ENCODE measurements at regions not wholly inside any gene's neighbourhood (a gene's known extent, or its start where the extent isn't known, plus 50 kb on each side); places are given as distances from the start of the nearest gene placed in this dataset.

DNA sequence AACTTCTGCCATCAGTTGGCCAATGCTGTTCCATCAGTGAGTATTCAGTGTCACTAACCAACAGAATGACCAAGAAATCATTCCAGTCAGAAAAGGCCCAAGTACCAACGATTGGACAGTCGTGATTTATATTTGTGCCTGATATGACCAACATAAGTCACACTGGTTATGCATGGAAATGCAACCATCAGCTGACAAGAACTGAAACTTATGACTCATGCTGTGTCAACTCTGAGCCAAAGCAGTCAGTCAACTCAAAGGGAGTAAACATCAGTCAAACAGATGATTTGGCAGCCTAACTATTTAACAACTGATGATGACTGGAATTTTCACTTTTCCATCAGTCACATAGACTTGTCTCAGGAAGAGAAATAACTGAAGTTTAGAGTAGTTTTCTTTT, 142.4 kb downstream of the ANXA2 start (continued):
- TF ChIP-seq, protein P1, sequence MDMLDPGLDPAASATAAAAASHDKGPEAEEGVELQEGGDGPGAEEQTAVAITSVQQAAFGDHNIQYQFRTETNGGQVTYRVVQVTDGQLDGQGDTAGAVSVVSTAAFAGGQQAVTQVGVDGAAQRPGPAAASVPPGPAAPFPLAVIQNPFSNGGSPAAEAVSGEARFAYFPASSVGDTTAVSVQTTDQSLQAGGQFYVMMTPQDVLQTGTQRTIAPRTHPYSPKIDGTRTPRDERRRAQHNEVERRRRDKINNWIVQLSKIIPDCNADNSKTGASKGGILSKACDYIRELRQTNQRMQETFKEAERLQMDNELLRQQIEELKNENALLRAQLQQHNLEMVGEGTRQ (CRISPR knock-in tag; IDR thresholded peaks at IDR 0.05) = 0 out of 2 replicates have a peak, but pooled peaks have one; percentile 3
- TF ChIP-seq, protein P2, sequence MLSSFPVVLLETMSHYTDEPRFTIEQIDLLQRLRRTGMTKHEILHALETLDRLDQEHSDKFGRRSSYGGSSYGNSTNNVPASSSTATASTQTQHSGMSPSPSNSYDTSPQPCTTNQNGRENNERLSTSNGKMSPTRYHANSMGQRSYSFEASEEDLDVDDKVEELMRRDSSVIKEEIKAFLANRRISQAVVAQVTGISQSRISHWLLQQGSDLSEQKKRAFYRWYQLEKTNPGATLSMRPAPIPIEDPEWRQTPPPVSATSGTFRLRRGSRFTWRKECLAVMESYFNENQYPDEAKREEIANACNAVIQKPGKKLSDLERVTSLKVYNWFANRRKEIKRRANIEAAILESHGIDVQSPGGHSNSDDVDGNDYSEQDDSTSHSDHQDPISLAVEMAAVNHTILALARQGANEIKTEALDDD (IDR thresholded peaks at IDR 0.05) = no peak
- TF ChIP-seq, protein P3, sequence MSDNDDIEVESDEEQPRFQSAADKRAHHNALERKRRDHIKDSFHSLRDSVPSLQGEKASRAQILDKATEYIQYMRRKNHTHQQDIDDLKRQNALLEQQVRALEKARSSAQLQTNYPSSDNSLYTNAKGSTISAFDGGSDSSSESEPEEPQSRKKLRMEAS (CRISPR knock-in tag; IDR thresholded peaks at IDR 0.05) = no peak
- no peak for TF ChIP-seq SRSF7 (optimal IDR thresholded peaks at IDR 0.05; ENCODE audit: low read depth, low read length)
- no peak for TF ChIP-seq SREBF2 (CRISPR knock-in tag; IDR thresholded peaks at IDR 0.05)
- no peak for TF ChIP-seq ZC3H4 (CRISPR knock-in tag; IDR thresholded peaks at IDR 0.05; ENCODE audit: borderline replicate concordance)
- TF ChIP-seq LARP7 (IDR thresholded peaks at IDR 0.05) = no peak
- TF ChIP-seq, protein P4, sequence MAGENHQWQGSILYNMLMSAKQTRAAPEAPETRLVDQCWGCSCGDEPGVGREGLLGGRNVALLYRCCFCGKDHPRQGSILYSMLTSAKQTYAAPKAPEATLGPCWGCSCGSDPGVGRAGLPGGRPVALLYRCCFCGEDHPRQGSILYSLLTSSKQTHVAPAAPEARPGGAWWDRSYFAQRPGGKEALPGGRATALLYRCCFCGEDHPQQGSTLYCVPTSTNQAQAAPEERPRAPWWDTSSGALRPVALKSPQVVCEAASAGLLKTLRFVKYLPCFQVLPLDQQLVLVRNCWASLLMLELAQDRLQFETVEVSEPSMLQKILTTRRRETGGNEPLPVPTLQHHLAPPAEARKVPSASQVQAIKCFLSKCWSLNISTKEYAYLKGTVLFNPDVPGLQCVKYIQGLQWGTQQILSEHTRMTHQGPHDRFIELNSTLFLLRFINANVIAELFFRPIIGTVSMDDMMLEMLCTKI (IDR thresholded peaks at IDR 0.05; ENCODE audit: partially characterized antibody) = no peak
- TF ChIP-seq, protein P5, sequence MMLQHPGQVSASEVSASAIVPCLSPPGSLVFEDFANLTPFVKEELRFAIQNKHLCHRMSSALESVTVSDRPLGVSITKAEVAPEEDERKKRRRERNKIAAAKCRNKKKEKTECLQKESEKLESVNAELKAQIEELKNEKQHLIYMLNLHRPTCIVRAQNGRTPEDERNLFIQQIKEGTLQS (IDR thresholded peaks at IDR 0.05) = peak; percentile 82
- TF ChIP-seq, protein P5 (CRISPR knock-in tag; conservative IDR thresholded peaks at IDR 0.05) = no peak
- no peak for TF ChIP-seq PRMT5 (CRISPR knock-in tag; IDR thresholded peaks at IDR 0.05)
- TF ChIP-seq DMBX1 (CRISPR knock-in tag; IDR thresholded peaks at IDR 0.05; ENCODE audit: borderline replicate concordance) = no peak
- TF ChIP-seq ZZZ3 (IDR thresholded peaks at IDR 0.05) = no peak
- no peak for TF ChIP-seq ARID2 (IDR thresholded peaks at IDR 0.05)
- TF ChIP-seq ZFX (CRISPR knock-in tag; IDR thresholded peaks at IDR 0.05) = no peak
- no peak for TF ChIP-seq PTTG1 (tag; IDR thresholded peaks at IDR 0.05; ENCODE audit: low read depth)
- TF ChIP-seq ZNF24 (IDR thresholded peaks at IDR 0.05) = no peak
- TF ChIP-seq RCOR1 (IDR thresholded peaks at IDR 0.05; ENCODE audit: borderline replicate concordance in 1 of 2, low read depth in 2 of 2, low read length in 2 of 2) = peak in 1 of 2 experiments; percentile 41; a peak in 1 of 4 replicates
- TF ChIP-seq JUND (IDR thresholded peaks at IDR 0.05; ENCODE audit: borderline replicate concordance, low read depth, low read length) = peak; percentile 86
- peak; percentile 87 for TF ChIP-seq JUND (tag; IDR thresholded peaks at IDR 0.05; ENCODE audit: borderline replicate concordance, low read depth, low read length)
- TF ChIP-seq, protein P6, sequence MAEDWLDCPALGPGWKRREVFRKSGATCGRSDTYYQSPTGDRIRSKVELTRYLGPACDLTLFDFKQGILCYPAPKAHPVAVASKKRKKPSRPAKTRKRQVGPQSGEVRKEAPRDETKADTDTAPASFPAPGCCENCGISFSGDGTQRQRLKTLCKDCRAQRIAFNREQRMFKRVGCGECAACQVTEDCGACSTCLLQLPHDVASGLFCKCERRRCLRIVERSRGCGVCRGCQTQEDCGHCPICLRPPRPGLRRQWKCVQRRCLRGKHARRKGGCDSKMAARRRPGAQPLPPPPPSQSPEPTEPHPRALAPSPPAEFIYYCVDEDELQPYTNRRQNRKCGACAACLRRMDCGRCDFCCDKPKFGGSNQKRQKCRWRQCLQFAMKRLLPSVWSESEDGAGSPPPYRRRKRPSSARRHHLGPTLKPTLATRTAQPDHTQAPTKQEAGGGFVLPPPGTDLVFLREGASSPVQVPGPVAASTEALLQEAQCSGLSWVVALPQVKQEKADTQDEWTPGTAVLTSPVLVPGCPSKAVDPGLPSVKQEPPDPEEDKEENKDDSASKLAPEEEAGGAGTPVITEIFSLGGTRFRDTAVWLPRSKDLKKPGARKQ (CRISPR knock-in tag; IDR thresholded peaks at IDR 0.05) = no peak
- TF ChIP-seq, protein P7, sequence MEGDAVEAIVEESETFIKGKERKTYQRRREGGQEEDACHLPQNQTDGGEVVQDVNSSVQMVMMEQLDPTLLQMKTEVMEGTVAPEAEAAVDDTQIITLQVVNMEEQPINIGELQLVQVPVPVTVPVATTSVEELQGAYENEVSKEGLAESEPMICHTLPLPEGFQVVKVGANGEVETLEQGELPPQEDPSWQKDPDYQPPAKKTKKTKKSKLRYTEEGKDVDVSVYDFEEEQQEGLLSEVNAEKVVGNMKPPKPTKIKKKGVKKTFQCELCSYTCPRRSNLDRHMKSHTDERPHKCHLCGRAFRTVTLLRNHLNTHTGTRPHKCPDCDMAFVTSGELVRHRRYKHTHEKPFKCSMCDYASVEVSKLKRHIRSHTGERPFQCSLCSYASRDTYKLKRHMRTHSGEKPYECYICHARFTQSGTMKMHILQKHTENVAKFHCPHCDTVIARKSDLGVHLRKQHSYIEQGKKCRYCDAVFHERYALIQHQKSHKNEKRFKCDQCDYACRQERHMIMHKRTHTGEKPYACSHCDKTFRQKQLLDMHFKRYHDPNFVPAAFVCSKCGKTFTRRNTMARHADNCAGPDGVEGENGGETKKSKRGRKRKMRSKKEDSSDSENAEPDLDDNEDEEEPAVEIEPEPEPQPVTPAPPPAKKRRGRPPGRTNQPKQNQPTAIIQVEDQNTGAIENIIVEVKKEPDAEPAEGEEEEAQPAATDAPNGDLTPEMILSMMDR (IDR thresholded peaks at IDR 0.05 in 2 of 3, conservative IDR thresholded peaks at IDR 0.05 in 1 of 3; ENCODE audit: insufficient read depth in 2 of 3, low read depth in 1 of 3, low read length in 3 of 3) = no peak
- TF ChIP-seq ZNF239 (CRISPR knock-in tag; IDR thresholded peaks at IDR 0.05) = no peak

Data from K562 (cell line).